AG04449 (cell line): ENCODE measurements at regions not wholly inside any gene's neighbourhood (a gene's known extent, or its start where the extent isn't known, plus 50 kb on each side); places are given as distances from the start of the nearest gene placed in this dataset.

ENCODE experiments used
- CTCF ChIA-PET: fragments of 350-600 bp; formaldehyde crosslinking; extraction: SDS; loops from one replicate; lab custom pipeline; 2021; ENCODE audit warnings: antibody characterized with exemption; lab: Yijun Ruan, JAX
- POLR2A ChIA-PET: fragments of 400-600, 350-600 bp; formaldehyde crosslinking; extraction: SDS; loops from one replicate; lab custom pipeline; 2020; ENCODE audit warnings: antibody characterized with exemption, inconsistent platforms; lab: Yijun Ruan, JAX
- DNase-seq: peaks from one replicate; pipeline ENCODE4 v3.0.0-alpha.2; 2010; ENCODE audit warnings: low read depth, low spot score
- H3K4me3 ChIP-seq: 2 replicates; pipeline ENCODE4 v1.5.1; 2011; ENCODE audit warnings: low read depth, mild to moderate bottlenecking, control low read depth, low read length
- CTCF ChIP-seq: IDR thresholded peaks from one replicate; pipeline ENCODE4 v1.5.1; 2011; ENCODE audit warnings: mild to moderate bottlenecking, moderate library complexity, low read length, control low read depth, inconsistent platforms; ENCODE audit not compliant: insufficient read depth; ENCODE audit errors: missing control alignments

DNA sequence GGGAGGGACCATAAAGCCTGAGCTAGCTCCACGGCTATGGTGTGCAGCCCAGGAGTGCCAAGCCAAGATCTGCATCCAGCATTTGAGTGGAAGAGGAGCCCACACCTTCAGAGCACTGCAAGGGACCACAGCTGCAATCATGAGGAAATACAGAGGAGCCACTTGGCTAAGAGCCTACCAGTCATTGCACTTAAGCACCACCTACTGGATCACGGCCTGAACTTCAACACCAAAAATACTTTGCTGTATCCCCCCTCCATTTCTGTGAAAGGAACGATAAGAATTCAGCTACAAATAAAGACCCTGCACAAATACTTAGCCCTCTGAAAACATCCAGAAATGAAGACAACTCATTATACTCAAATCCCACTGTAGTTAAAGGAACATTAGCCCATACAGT, 545.3 kb downstream of the TSN start:
- CTCF ChIA-PET, result no interaction called here
- POLR2A ChIA-PET, result no interaction called here

DNA sequence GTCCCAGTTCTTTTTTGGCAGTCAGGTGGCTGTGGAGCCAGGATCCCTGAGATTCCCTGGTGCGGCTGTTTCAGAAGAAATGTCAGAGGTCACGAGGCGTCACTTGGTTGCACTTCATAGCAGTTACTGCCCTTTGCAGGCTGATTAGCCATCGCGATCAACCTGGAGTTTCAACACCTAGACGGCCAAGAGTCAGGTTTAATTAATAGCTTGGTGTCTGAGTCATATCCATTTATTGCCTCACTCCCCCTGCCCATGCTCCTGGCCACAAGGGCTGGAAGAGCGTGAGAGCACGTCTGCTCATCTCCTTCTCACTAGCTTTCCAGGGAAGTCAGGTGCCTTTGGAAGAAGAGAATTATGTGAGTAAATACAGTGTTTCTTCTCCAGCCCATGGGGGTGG, 552.3 kb downstream of the TSN start:
- CTCF ChIA-PET, result no interaction called here
- POLR2A ChIA-PET, result no interaction called here
- H3K4me3 ChIP-seq, result no peak overlapping the region
- no peak for TF ChIP-seq CTCF
- no peak for DNase-seq

More for the DNA sequence above, 545.3 kb downstream of the TSN start:
- TF ChIP-seq CTCF, result no peak
- no peak overlapping the region for H3K4me3 ChIP-seq
- no peak for DNase-seq

GRCh38 chr2:122315306-122315705, 559.9 kb downstream of the TSN start:
- ChIA-PET POLR2A (no interaction called here), CTCF (no interaction called here)
- no peak for DNase-seq
- no peak for TF ChIP-seq CTCF
- H3K4me3 ChIP-seq, result no peak overlapping the region

- ChIA-PET POLR2A (no interaction called here), CTCF (no interaction called here)
- no peak overlapping the region for H3K4me3 ChIP-seq
- no peak for TF ChIP-seq CTCF
- no peak for DNase-seq
These were observed 564.2 kb downstream of the TSN start for GRCh38 chr2:122319539-122320132.

DNA sequence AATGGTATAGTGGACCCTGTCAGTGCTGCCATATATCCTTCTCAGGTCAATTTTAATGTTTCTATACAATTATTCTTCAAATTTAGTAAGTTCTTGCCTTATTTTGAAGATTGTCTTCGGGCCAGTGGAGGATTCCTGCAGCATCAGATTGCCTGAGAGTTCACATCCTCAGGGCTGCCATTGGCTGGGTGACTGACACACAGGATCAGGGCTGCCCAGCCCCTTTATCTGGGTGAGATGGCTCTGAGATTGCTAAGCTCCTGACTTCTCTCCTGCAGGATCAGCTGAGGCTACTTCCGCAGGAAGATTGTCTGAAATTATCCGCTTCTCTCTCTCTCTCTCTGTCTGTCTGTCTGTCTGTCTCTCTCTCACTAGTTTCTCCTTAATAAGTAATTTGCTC, 567.4 kb downstream of the TSN start:
- ChIA-PET POLR2A (no interaction called here), CTCF (no interaction called here)
- no peak overlapping the region for H3K4me3 ChIP-seq
- DNase-seq, result no peak
- TF ChIP-seq CTCF, result no peak

GRCh38 chr2:122323927-122324326, 568.5 kb downstream of the TSN start:
- ChIA-PET CTCF (no interaction called here), POLR2A (no interaction called here)
- no peak for TF ChIP-seq CTCF
- DNase-seq, result no peak
- no peak overlapping the region for H3K4me3 ChIP-seq
